Suprapubic skin (tissue), 4 donors: ENCODE measurements at regions not wholly inside any gene's neighbourhood (a gene's known extent, or its start where the extent isn't known, plus 50 kb on each side); places are given as distances from the start of the nearest gene placed in this dataset.

Source experiments
- DNase-seq, 2 donors: peaks; one replicate each; pipeline ENCODE4 v3.0.0-alpha.2; 2019; ENCODE audit warnings: low spot score in 2 of 2
- H3K27ac ChIP-seq: fragments of 200-600 bp; sonication (generic); one replicate; pipeline ENCODE4 v1.5.1; 2019
- H3K27me3 ChIP-seq: fragments of 200-600 bp; sonication (generic); one replicate; pipeline ENCODE4 v1.5.1; 2019
- H3K36me3 ChIP-seq: fragments of 200-600 bp; sonication (generic); one replicate; pipeline ENCODE4 v1.5.1; 2019
- H3K4me1 ChIP-seq: fragments of 200-600 bp; sonication (generic); one replicate; pipeline ENCODE4 v1.5.1; 2019
- H3K4me3 ChIP-seq: fragments of 200-600 bp; sonication (generic); one replicate; pipeline ENCODE4 v1.5.1; 2019; ENCODE audit warnings: mild to moderate bottlenecking
- H3K9me3 ChIP-seq: fragments of 200-600 bp; sonication (generic); one replicate; pipeline ENCODE4 v1.5.1; 2019
- CTCF ChIP-seq, 2 donors: fragments of 200-600 bp in 1 of 2; fragments of 450-650 bp in 1 of 2; sonication (generic) in 1 of 2; IDR thresholded peaks; one replicate each; pipeline ENCODE4 v1.5.1; 2016 to 2019; ENCODE audit warnings: antibody characterized with exemption in 2 of 2, mild to moderate bottlenecking in 1 of 2, moderate library complexity in 1 of 2
- EP300 ChIP-seq: sonication (generic); formaldehyde crosslinking; IDR thresholded peaks from one replicate; pipeline ENCODE4 v1.6.1; 2017; ENCODE audit warnings: antibody characterized with exemption
- POLR2A ChIP-seq, 2 donors: fragments of 450-650 bp; IDR thresholded peaks; one replicate each; pipeline ENCODE4 v1.6.1; 2017; ENCODE audit warnings: antibody characterized with exemption in 2 of 2, mild to moderate bottlenecking in 2 of 2, moderate library complexity in 2 of 2
- POLR2AphosphoS5 ChIP-seq, 3 donors: sonication (generic); formaldehyde crosslinking; IDR thresholded peaks; one replicate each; pipeline ENCODE4 v1.6.1; 2017; ENCODE audit warnings: antibody characterized with exemption in 3 of 3
- WGBS: methylation state at CpG from one replicate; pipeline ENCODE4 v1.1.5; 2018; 5-methylcytosine and 5-hydroxymethylcytosine counted together

- no peak for DNase-seq
- Histone ChIP-seq H3K9me3 (no peaks in the 10 kb centered on the region), H3K4me1 (peaks cover 5% of the 10 kb centered on the region), H3K27ac (no peak overlapping the region), H3K4me3 (no peak overlapping the region), H3K27me3 (no peaks in the 10 kb centered on the region), H3K36me3 (no peaks in the 10 kb centered on the region)
- WGBS = 43% methylated on average over 16 of the region's 16 CpGs
- TF ChIP-seq POLR2A (IDR thresholded peaks at IDR 0.05) = no peak
- TF ChIP-seq EP300 = no peak
- no peak for TF ChIP-seq CTCF (IDR thresholded peaks at IDR 0.05)
- TF ChIP-seq POLR2AphosphoS5 (IDR thresholded peaks at IDR 0.05) = no peak
Measured at GRCh38 chr2:219769090-219769910, 141.9 kb downstream of the SLC4A3 start.

- 82% methylated on average over 9 of the region's 9 CpGs for WGBS
- Histone ChIP-seq H3K36me3 (no peaks in the 10 kb centered on the region), H3K27ac (no peak overlapping the region), H3K4me1 (peaks cover 5% of the 10 kb centered on the region), H3K9me3 (no peaks in the 10 kb centered on the region), H3K27me3 (no peaks in the 10 kb centered on the region), H3K4me3 (no peak overlapping the region)
- DNase-seq = no peak
- TF ChIP-seq EP300 (no peak), CTCF (IDR thresholded peaks at IDR 0.05) (no peak), POLR2A (IDR thresholded peaks at IDR 0.05) (no peak), POLR2AphosphoS5 (IDR thresholded peaks at IDR 0.05) (no peak)
Measured at GRCh38 chr2:219772103-219772635, 144.7 kb downstream of the SLC4A3 start.

- Histone ChIP-seq H3K9me3 (no peaks in the 10 kb centered on the region), H3K27ac (no peak overlapping the region), H3K4me1 (peaks cover 5% of the 10 kb centered on the region), H3K4me3 (no peak overlapping the region), H3K27me3 (no peaks in the 10 kb centered on the region), H3K36me3 (no peaks in the 10 kb centered on the region)
- WGBS = 95% methylated on average over 4 of the region's 4 CpGs
- DNase-seq = no peak
- TF ChIP-seq CTCF (IDR thresholded peaks at IDR 0.05) (no peak), POLR2AphosphoS5 (IDR thresholded peaks at IDR 0.05) (no peak), EP300 (no peak), POLR2A (IDR thresholded peaks at IDR 0.05) (no peak)
Measured at GRCh38 chr2:219772697-219773096, 145.3 kb downstream of the SLC4A3 start.

GRCh38 chr2:219775506-219775905 lies 148.1 kb downstream of the SLC4A3 start:
- peaks cover 5% of the 10 kb centered on the region for H3K27me3 ChIP-seq
- 88% methylated on average over 5 of the region's 5 CpGs for WGBS

More at GRCh38 chr2:219775506-219775905, 148.1 kb downstream of the SLC4A3 start:
- no peak for DNase-seq
- Histone ChIP-seq H3K9me3 (no peaks in the 10 kb centered on the region), H3K36me3 (no peaks in the 10 kb centered on the region), H3K4me3 (no peak overlapping the region), H3K27ac (no peak overlapping the region), H3K4me1 (no peaks in the 10 kb centered on the region)
- TF ChIP-seq CTCF (IDR thresholded peaks at IDR 0.05) (no peak), POLR2AphosphoS5 (IDR thresholded peaks at IDR 0.05) (no peak), POLR2A (IDR thresholded peaks at IDR 0.05) (no peak), EP300 (no peak)
